ENCODE measurements at regions not wholly inside any gene's neighbourhood (a gene's known extent, or its start where the extent isn't known, plus 50 kb on each side); places are given as distances from the start of the nearest gene placed in this dataset.

DNA sequence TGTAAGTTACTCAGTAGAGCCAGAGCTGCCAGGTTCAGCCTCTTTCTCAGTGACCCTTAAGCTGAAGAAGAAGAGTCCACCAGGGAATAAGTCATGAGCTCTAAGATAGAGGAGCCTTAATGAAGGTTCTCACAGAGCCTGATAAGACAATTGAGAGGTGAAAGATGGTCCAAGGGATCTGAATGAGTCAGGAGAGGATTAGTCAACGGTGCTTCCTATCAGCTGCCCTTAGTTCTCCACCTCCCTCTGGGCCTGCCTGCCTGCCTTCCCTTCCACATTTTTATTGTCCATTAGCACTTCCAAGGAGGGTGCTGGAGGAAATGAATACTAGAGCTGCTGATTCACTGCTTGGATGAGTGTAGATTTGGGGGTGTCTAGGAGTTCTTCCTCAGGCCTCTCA lies 161.7 kb upstream of the RMST start:
- TF ChIP-seq, protein P1, sequence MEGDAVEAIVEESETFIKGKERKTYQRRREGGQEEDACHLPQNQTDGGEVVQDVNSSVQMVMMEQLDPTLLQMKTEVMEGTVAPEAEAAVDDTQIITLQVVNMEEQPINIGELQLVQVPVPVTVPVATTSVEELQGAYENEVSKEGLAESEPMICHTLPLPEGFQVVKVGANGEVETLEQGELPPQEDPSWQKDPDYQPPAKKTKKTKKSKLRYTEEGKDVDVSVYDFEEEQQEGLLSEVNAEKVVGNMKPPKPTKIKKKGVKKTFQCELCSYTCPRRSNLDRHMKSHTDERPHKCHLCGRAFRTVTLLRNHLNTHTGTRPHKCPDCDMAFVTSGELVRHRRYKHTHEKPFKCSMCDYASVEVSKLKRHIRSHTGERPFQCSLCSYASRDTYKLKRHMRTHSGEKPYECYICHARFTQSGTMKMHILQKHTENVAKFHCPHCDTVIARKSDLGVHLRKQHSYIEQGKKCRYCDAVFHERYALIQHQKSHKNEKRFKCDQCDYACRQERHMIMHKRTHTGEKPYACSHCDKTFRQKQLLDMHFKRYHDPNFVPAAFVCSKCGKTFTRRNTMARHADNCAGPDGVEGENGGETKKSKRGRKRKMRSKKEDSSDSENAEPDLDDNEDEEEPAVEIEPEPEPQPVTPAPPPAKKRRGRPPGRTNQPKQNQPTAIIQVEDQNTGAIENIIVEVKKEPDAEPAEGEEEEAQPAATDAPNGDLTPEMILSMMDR (IDR thresholded peaks at IDR 0.05 in 2 of 3, conservative IDR thresholded peaks at IDR 0.05 in 1 of 3; ENCODE audit: borderline replicate concordance in 1 of 3, insufficient read depth in 1 of 3, low read depth in 2 of 3, low read length in 2 of 3), result no peak
- TF ChIP-seq, protein P2, sequence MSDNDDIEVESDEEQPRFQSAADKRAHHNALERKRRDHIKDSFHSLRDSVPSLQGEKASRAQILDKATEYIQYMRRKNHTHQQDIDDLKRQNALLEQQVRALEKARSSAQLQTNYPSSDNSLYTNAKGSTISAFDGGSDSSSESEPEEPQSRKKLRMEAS (IDR thresholded peaks at IDR 0.05), result no peak
- TF ChIP-seq ZFX (IDR thresholded peaks at IDR 0.05) (no peak), RAD21 (IDR thresholded peaks at IDR 0.05; ENCODE audit: low read depth) (no peak), EZH2 (IDR thresholded peaks at IDR 0.05) (no peak), CEBPB (IDR thresholded peaks at IDR 0.05; ENCODE audit: low read depth) (no peak), ELF1 (IDR thresholded peaks at IDR 0.05; ENCODE audit: borderline replicate concordance, low read depth) (no peak), TCF7L2 (IDR thresholded peaks at IDR 0.05; ENCODE audit: borderline replicate concordance, extremely low read depth, insufficient read depth, insufficient read length) (no peak), POLR2A (IDR thresholded peaks at IDR 0.05; ENCODE audit: borderline replicate concordance, extremely low read depth, insufficient read depth, insufficient read length) (no peak), EZH2phosphoT487 (IDR thresholded peaks at IDR 0.05; ENCODE audit: borderline replicate concordance) (no peak), POLR2AphosphoS5 (IDR thresholded peaks at IDR 0.05; ENCODE audit: low read depth, low read length) (no peak)
- TF ChIP-seq, protein P3, sequence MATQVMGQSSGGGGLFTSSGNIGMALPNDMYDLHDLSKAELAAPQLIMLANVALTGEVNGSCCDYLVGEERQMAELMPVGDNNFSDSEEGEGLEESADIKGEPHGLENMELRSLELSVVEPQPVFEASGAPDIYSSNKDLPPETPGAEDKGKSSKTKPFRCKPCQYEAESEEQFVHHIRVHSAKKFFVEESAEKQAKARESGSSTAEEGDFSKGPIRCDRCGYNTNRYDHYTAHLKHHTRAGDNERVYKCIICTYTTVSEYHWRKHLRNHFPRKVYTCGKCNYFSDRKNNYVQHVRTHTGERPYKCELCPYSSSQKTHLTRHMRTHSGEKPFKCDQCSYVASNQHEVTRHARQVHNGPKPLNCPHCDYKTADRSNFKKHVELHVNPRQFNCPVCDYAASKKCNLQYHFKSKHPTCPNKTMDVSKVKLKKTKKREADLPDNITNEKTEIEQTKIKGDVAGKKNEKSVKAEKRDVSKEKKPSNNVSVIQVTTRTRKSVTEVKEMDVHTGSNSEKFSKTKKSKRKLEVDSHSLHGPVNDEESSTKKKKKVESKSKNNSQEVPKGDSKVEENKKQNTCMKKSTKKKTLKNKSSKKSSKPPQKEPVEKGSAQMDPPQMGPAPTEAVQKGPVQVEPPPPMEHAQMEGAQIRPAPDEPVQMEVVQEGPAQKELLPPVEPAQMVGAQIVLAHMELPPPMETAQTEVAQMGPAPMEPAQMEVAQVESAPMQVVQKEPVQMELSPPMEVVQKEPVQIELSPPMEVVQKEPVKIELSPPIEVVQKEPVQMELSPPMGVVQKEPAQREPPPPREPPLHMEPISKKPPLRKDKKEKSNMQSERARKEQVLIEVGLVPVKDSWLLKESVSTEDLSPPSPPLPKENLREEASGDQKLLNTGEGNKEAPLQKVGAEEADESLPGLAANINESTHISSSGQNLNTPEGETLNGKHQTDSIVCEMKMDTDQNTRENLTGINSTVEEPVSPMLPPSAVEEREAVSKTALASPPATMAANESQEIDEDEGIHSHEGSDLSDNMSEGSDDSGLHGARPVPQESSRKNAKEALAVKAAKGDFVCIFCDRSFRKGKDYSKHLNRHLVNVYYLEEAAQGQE (IDR thresholded peaks at IDR 0.05; ENCODE audit: low read depth), result no peak

Measured in HCT116 (cell line).